Endothelial cell of umbilical vein (primary cell): ENCODE measurements at regions not wholly inside any gene's neighbourhood (a gene's known extent, or its start where the extent isn't known, plus 50 kb on each side); places are given as distances from the start of the nearest gene placed in this dataset.

Experiments
- BruUV-seq: library from RNA; stranded (reverse); fragments of 400-500 nt; replicated peaks from 2 replicates; lab custom pipeline; 2021; lab: Mats Ljungman, UMichigan
- CTCF ChIA-PET: fragments of 300-600, 350-600 bp; sonication (Branson Sonifier 250); formaldehyde crosslinking; loops from one replicate; lab custom pipeline; 2021; ENCODE audit warnings: antibody characterized with exemption, inconsistent platforms; lab: Charles Lee
- POLR2A ChIA-PET: fragments of 300-600, 350-600 bp; sonication (Branson Sonifier 250); formaldehyde crosslinking; loops from one replicate; lab custom pipeline; 2021; ENCODE audit warnings: antibody characterized with exemption, inconsistent platforms; lab: Charles Lee
- DNase-seq: peaks from one replicate; pipeline ENCODE4 v3.0.0-alpha.2; 2011; ENCODE audit warnings: low read depth, low spot score
- FAIRE-seq: peaks from 2 replicates; lab custom pipeline; 2011; peaks lifted over from hg19 to GRCh38; lab: Jason Lieb, UNC
- H2AFZ ChIP-seq: 2 replicates; pipeline ENCODE4 v1.6.0; 2012; ENCODE audit warnings: low read depth, low read length, control low read depth, inconsistent platforms
- H3K27ac ChIP-seq: 2 replicates; pipeline ENCODE4 v1.5.1; 2011; ENCODE audit warnings: low read depth, mild to moderate bottlenecking, control low read depth, low read length, moderate library complexity; ENCODE audit not compliant: insufficient read depth
- H3K27me3 ChIP-seq, 2 experiments: 2 replicates each; pipeline versions ENCODE4 v1.6.0 to v1.6.1; 2011; ENCODE audit warnings: low read length in 2 of 2, mixed read lengths in 1 of 2; ENCODE audit not compliant: control insufficient read depth in 2 of 2, insufficient read depth in 2 of 2
- H3K36me3 ChIP-seq, 2 experiments: 2 replicates in 1 of 2; 3 replicates in 1 of 2; pipeline ENCODE4 v1.5.1; 2011; ENCODE audit warnings: low read length in 2 of 2, mild to moderate bottlenecking in 1 of 2, moderate library complexity in 1 of 2; ENCODE audit not compliant: control insufficient read depth in 2 of 2, insufficient read depth in 2 of 2; ENCODE audit errors: extremely low read depth in 1 of 2
- H3K4me1 ChIP-seq: 3 replicates; pipeline ENCODE4 v1.5.1; 2011; ENCODE audit warnings: mild to moderate bottlenecking, low read length; ENCODE audit not compliant: control insufficient read depth, insufficient read depth; ENCODE audit errors: extremely low read depth
- H3K4me2 ChIP-seq: 2 replicates; pipeline ENCODE4 v1.6.1; 2011; ENCODE audit warnings: low read length, control low read depth, mixed read lengths; ENCODE audit not compliant: insufficient read depth
- H3K4me3 ChIP-seq, 3 experiments: fragments of 200-600 bp in 1 of 3; sonication (generic), shearing (Covaris generic) in 1 of 3; replicated peaks in 1 of 3; 2 replicates each; pipeline ENCODE4 v1.5.1; 2011 to 2016; ENCODE audit warnings: control low read depth in 3 of 3, low read length in 3 of 3, mild to moderate bottlenecking in 2 of 3, inconsistent platforms in 1 of 3, low read depth in 1 of 3, moderate library complexity in 1 of 3; ENCODE audit not compliant: insufficient read depth in 1 of 3
- H3K79me2 ChIP-seq: 2 replicates; pipeline ENCODE4 v1.6.0; 2012; ENCODE audit warnings: low read length, inconsistent platforms; ENCODE audit not compliant: control insufficient read depth, insufficient read depth
- H3K9ac ChIP-seq: replicated peaks from 2 replicates; pipeline ENCODE3; 2011; ENCODE audit warnings: low read length, control low read depth; ENCODE audit not compliant: insufficient read depth; ENCODE audit errors: extremely low read depth
- H3K9me1 ChIP-seq: replicated peaks from 3 replicates; pipeline ENCODE4 v1.6.0; 2011; ENCODE audit warnings: mild to moderate bottlenecking, low read length; ENCODE audit not compliant: control insufficient read depth, insufficient read depth; ENCODE audit errors: extremely low read depth
- H3K9me3 ChIP-seq: replicated peaks from 2 replicates; pipeline ENCODE4 v1.5.1; 2012; ENCODE audit warnings: low read length, inconsistent platforms; ENCODE audit not compliant: control insufficient read depth, insufficient read depth
- H4K20me1 ChIP-seq: replicated peaks from 2 replicates; pipeline ENCODE3; 2011; ENCODE audit warnings: mild to moderate bottlenecking, low read length; ENCODE audit not compliant: control insufficient read depth, insufficient read depth; ENCODE audit errors: extremely low read depth
- EZH2 ChIP-seq: IDR thresholded peaks from 2 replicates; pipeline ENCODE4 v1.6.1; 2012; ENCODE audit warnings: borderline replicate concordance, low read depth, mild to moderate bottlenecking, moderate library complexity, low read length, inconsistent platforms; ENCODE audit not compliant: severe bottlenecking
- GATA2 ChIP-seq: IDR thresholded peaks from 2 replicates; pipeline ENCODE4 v1.7.0; 2011; ENCODE audit warnings: low read depth, mild to moderate bottlenecking, moderate library complexity, mixed read lengths, low read length; ENCODE audit not compliant: insufficient read length, insufficient read depth
- JUN ChIP-seq: IDR thresholded peaks from 2 replicates; pipeline ENCODE4 v1.6.1; 2011; ENCODE audit warnings: borderline replicate concordance, low read depth; ENCODE audit not compliant: insufficient read length, insufficient read depth
- MYC ChIP-seq: IDR thresholded peaks from one replicate; pipeline ENCODE4 v1.6.1; 2011; ENCODE audit warnings: mild to moderate bottlenecking, low read depth, low read length
- POLR2A ChIP-seq: IDR thresholded peaks from 2 replicates; pipeline ENCODE4 v1.6.1; 2012; ENCODE audit warnings: low read depth, mild to moderate bottlenecking, control low read depth, low read length
- POLR2AphosphoS5 ChIP-seq: IDR thresholded peaks from 2 replicates; pipeline ENCODE4 v1.6.1; 2012; ENCODE audit warnings: low read depth, mild to moderate bottlenecking, control low read depth, low read length, moderate library complexity; ENCODE audit not compliant: insufficient read depth
- dilution Hi-C: fragments of 300-500 bp; cut with MboI; formaldehyde crosslinking; loops from one replicate; pipeline ENCODE4 v1.15.0; 2019; ENCODE audit warnings: low sequenced_read_pairs; ENCODE audit not compliant: extremely low pct_ligation_motif_present
- intact Hi-C: fragments of 100-400 bp; cut with micrococcal nuclease; formaldehyde crosslinking; loops from one replicate; pipeline ENCODE4 v1.10.0; 2022
- TF ChIP-seq, protein P1 (sequence below): IDR thresholded peaks from 2 replicates; pipeline ENCODE4 v1.6.1; 2011; ENCODE audit not compliant: insufficient read depth, insufficient read length
- TF ChIP-seq, protein P2 (sequence below), 2 donors: IDR thresholded peaks; 1 replicate in 1 of 2; 2 replicates in 1 of 2; pipeline ENCODE4 v1.5.1; 2011; ENCODE audit warnings: low read length in 2 of 2, mild to moderate bottlenecking in 2 of 2, moderate library complexity in 2 of 2, control low read depth in 1 of 2, inconsistent platforms in 1 of 2, low read depth in 1 of 2; ENCODE audit not compliant: insufficient read depth in 1 of 2; ENCODE audit errors: extremely low read depth in 1 of 2

DNA sequence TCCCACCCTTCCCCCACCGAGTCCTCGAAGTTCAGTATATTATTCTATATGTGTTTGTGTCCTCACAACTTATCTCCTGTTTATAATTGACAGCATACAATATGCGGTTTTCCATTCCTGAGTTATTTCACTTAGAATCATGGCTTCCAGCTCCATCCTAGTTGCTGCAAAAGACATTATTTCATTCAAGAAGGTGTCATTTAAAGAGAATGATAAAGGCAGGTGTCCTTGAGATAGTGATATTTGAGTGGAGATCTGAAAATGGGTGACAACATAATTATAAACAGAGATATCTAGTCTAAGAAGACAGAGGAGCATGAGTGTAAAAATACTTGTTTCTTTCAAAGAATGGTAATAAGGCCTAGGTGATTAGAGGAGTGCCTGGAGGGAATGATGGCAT is 876.8 kb downstream of the SLC6A15 start:
- DNase-seq (no peak), FAIRE-seq (no peak)
- no peaks in the 10 kb centered on the region for H3K36me3 ChIP-seq
- no peaks in the 10 kb centered on the region for H3K9me1 ChIP-seq
- H4K20me1 ChIP-seq: no peaks in the 10 kb centered on the region
- H3K79me2 ChIP-seq: no peaks in the 10 kb centered on the region
- no peak overlapping the region for H3K9ac ChIP-seq
- H2AFZ ChIP-seq: no peak overlapping the region
- intact Hi-C loops: no loop called here
- no peak overlapping the region for H3K4me2 ChIP-seq
- ChIA-PET CTCF (no interaction called here), POLR2A (no interaction called here)
- no peak for TF ChIP-seq POLR2AphosphoS5
- TF ChIP-seq POLR2A: no peak
- TF ChIP-seq JUN: no peak
- no peak for TF ChIP-seq MYC
- TF ChIP-seq, protein P1, sequence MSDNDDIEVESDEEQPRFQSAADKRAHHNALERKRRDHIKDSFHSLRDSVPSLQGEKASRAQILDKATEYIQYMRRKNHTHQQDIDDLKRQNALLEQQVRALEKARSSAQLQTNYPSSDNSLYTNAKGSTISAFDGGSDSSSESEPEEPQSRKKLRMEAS: no peak
- no peak for TF ChIP-seq EZH2
- no peak for TF ChIP-seq GATA2
- TF ChIP-seq, protein P2, sequence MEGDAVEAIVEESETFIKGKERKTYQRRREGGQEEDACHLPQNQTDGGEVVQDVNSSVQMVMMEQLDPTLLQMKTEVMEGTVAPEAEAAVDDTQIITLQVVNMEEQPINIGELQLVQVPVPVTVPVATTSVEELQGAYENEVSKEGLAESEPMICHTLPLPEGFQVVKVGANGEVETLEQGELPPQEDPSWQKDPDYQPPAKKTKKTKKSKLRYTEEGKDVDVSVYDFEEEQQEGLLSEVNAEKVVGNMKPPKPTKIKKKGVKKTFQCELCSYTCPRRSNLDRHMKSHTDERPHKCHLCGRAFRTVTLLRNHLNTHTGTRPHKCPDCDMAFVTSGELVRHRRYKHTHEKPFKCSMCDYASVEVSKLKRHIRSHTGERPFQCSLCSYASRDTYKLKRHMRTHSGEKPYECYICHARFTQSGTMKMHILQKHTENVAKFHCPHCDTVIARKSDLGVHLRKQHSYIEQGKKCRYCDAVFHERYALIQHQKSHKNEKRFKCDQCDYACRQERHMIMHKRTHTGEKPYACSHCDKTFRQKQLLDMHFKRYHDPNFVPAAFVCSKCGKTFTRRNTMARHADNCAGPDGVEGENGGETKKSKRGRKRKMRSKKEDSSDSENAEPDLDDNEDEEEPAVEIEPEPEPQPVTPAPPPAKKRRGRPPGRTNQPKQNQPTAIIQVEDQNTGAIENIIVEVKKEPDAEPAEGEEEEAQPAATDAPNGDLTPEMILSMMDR (IDR thresholded peaks at IDR 0.05; ENCODE audit: extremely low read depth in 1 of 2, insufficient read depth in 1 of 2, low read depth in 1 of 2, low read length in 2 of 2): no peak
- no peaks in the 10 kb centered on the region for H3K27me3 ChIP-seq
- no peaks in the 10 kb centered on the region for H3K4me1 ChIP-seq
- no TSS peak for BruUV-seq
- no peaks in the 10 kb centered on the region for H3K9me3 ChIP-seq
- no peak overlapping the region for H3K27ac ChIP-seq
- dilution Hi-C loops: no loop called here
- H3K4me3 ChIP-seq: no peak overlapping the region
